ENCODE measurements at regions not wholly inside any gene's neighbourhood (a gene's known extent, or its start where the extent isn't known, plus 50 kb on each side); places are given as distances from the start of the nearest gene placed in this dataset.
A peak's percentile ranks its signal among the peaks of the same experiment; 100 is the strongest.
"Not testable (repeated sequence)": the region's sequence is repeated elsewhere in the genome, so short reads cannot be mapped to it uniquely, and the experiment has no call there.

- no peak for DNase-seq
- Histone ChIP-seq H3K27me3 (ENCODE audit: control insufficient read depth, insufficient read depth, low read length) (no peaks in the 10 kb centered on the region), H3K4me3 (ENCODE audit: insufficient read depth, low read depth, low read length) (no peak overlapping the region), H3K36me3 (replicated peaks; ENCODE audit: control insufficient read depth, insufficient read depth, low read length) (no peaks in the 10 kb centered on the region)
These were observed 167.8 kb upstream of the SFSWAP start for GRCh38 chr12:131543040-131543439.

DNA sequence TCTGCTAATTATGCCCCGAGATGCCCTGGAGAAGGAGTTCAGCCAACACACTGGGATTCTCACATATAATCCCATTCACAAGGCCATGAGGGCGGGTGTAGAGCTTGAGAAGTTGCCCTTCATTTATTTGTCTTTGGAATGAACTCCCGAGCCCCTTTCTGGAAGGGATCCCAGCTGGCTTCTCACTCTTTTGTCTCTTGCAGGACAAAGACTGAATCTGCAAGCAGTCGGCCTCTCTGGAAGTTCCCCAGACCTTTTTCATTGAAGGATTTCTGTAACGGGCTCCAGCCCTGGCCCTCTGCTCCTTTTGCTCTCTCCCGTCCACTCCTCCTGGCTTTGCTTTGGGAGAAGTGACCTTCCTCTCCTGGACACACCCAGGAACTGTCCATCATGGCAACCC, 163.3 kb upstream of the SFSWAP start:
- Histone ChIP-seq H3K4me3 (ENCODE audit: insufficient read depth, low read depth, low read length) (no peak overlapping the region), H3K36me3 (replicated peaks; ENCODE audit: control insufficient read depth, insufficient read depth, low read length) (no peaks in the 10 kb centered on the region), H3K27me3 (ENCODE audit: control insufficient read depth, insufficient read depth, low read length) (no peaks in the 10 kb centered on the region)
- no peak for DNase-seq

DNA sequence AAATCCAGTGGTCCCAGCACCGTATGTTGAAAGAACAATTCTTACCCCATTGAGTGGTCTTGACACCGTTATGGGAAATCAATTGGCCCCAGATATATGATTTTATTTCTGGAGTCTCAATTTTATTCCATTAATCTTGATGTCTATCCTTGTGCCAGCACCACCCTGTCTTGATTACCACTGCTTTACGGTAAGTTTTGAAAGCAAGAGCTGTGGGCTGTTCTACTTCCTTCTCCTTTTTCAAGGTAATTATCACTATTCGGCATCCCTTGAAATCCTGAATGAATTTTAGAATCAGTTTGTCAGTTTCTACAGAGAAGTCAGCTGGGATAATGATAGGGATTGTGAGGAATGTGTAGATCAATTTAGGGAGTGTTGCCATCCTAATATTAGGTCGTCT, 160.8 kb upstream of the SFSWAP start:
- DNase-seq = no peak
- Histone ChIP-seq H3K4me3 (ENCODE audit: insufficient read depth, low read depth, low read length) (no peak overlapping the region), H3K36me3 (replicated peaks; ENCODE audit: control insufficient read depth, insufficient read depth, low read length) (no peaks in the 10 kb centered on the region), H3K27me3 (ENCODE audit: control insufficient read depth, insufficient read depth, low read length) (no peaks in the 10 kb centered on the region)

- H3K4me3 ChIP-seq (ENCODE audit: insufficient read depth, low read depth, low read length) = no peak overlapping the region
- no peak for DNase-seq
- no peaks in the 10 kb centered on the region for H3K27me3 ChIP-seq (ENCODE audit: control insufficient read depth, insufficient read depth, low read length)
- H3K36me3 ChIP-seq (replicated peaks; ENCODE audit: control insufficient read depth, insufficient read depth, low read length) = no peaks in the 10 kb centered on the region
These were observed 159.0 kb upstream of the SFSWAP start for GRCh38 chr12:131551675-131552491.

DNA sequence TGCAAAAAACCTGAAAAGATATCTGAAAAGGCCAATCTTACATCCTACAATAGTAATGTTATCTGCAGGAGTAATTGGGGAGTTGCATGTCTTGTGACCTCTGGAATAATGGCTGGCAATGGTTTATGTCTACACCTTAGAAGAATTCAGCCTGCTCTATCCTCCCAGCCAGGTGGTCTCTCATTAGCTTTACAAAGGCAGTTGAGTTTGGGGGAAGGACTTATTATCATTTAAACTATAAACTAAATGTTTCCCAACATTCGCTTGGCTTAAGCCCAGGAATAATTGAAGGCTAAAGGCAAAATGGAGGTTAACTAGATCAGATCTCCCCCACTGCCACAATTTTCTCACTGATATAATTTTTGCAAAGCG, 158.4 kb upstream of the SFSWAP start:
- Histone ChIP-seq H3K36me3 (replicated peaks; ENCODE audit: control insufficient read depth, insufficient read depth, low read length) (no peaks in the 10 kb centered on the region), H3K4me3 (ENCODE audit: insufficient read depth, low read depth, low read length) (no peak overlapping the region), H3K27me3 (ENCODE audit: control insufficient read depth, insufficient read depth, low read length) (no peaks in the 10 kb centered on the region)
- no peak for DNase-seq

DNA sequence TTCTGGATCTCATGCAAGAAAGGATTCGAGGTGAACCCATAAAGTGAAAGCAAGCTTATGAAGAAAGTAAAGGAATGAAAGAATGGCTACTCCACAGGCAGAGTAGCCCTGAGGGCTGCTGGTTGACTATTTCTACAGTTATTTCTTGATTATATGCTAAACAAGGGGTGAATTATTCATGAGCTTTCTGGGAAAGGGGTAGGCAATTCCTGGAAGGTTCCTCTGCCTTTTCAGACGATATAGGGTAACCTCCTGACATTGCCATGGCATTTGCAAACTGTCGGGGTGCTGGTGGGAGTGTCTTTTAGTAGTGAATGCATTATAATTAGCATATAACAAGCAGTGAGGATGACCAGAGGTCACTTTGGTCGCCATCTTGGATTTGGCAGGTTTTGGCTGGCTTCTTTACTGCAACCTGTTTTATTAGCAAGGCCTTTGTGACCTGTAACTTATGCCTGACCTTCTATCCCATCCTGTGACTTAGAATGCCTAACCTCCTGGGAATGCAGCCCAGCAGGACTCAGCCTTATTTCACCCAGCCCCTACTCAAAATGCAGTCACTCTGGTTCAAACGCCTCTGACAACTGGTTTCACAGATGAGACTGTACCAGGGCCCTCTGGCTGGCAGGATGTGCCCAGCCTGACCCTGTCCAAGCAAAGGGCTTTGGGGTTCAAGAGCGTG, 157.7 kb upstream of the SFSWAP start:
- no peaks in the 10 kb centered on the region for H3K27me3 ChIP-seq (ENCODE audit: control insufficient read depth, insufficient read depth, low read length)
- H3K36me3 ChIP-seq (replicated peaks; ENCODE audit: control insufficient read depth, insufficient read depth, low read length) = no peaks in the 10 kb centered on the region
- no peak overlapping the region for H3K4me3 ChIP-seq (ENCODE audit: insufficient read depth, low read depth, low read length)
- no peak for DNase-seq

DNA sequence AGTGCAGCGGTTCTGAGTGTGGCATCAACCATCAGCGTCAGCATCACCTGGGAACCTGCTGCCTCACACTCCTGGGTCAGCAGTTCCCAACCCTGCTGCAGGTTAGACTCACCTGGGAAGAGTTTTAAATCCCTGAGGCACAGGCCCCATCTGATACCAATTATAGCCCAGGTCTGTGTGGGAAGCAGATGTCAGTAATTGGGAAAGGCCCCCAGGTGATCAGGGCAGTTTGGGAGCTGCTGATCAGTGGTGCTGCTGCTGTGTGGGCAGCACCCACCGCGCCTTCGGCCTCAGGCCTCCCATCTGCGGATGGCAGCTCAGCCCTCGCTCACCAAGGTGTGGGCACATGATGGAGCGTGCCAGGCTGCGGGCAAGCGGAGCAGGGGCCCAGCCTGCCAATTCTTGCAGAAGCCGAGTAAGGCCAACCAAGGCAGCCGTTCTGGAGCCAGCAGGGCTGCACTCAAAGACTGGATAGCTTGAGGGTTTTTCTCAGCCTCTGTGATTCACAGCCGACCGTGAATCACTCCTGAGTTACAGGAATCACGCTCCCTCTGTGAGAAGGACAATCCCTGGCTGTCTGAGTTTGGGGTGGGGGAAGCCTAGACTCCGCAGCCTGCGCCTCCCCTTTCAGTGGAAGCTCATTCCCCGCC, 155.6 kb upstream of the SFSWAP start:
- H3K27me3 ChIP-seq (ENCODE audit: control insufficient read depth, insufficient read depth, low read length) = no peaks in the 10 kb centered on the region
- no peaks in the 10 kb centered on the region for H3K36me3 ChIP-seq (replicated peaks; ENCODE audit: control insufficient read depth, insufficient read depth, low read length)
- DNase-seq = no peak
- no peak overlapping the region for H3K4me3 ChIP-seq (ENCODE audit: insufficient read depth, low read depth, low read length)

- Histone ChIP-seq H3K4me3 (ENCODE audit: insufficient read depth, low read depth, low read length) (no peak overlapping the region), H3K27me3 (ENCODE audit: control insufficient read depth, insufficient read depth, low read length) (no peaks in the 10 kb centered on the region), H3K36me3 (replicated peaks; ENCODE audit: control insufficient read depth, insufficient read depth, low read length) (no peaks in the 10 kb centered on the region)
- no peak for DNase-seq
These were observed 155.0 kb upstream of the SFSWAP start for GRCh38 chr12:131555866-131556265.

- no peak for DNase-seq
- no peaks in the 10 kb centered on the region for H3K27me3 ChIP-seq (ENCODE audit: control insufficient read depth, insufficient read depth, low read length)
- H3K36me3 ChIP-seq (replicated peaks; ENCODE audit: control insufficient read depth, insufficient read depth, low read length) = no peaks in the 10 kb centered on the region
- no peak overlapping the region for H3K4me3 ChIP-seq (ENCODE audit: insufficient read depth, low read depth, low read length)
These were observed 153.7 kb upstream of the SFSWAP start for GRCh38 chr12:131557078-131557709.

DNA sequence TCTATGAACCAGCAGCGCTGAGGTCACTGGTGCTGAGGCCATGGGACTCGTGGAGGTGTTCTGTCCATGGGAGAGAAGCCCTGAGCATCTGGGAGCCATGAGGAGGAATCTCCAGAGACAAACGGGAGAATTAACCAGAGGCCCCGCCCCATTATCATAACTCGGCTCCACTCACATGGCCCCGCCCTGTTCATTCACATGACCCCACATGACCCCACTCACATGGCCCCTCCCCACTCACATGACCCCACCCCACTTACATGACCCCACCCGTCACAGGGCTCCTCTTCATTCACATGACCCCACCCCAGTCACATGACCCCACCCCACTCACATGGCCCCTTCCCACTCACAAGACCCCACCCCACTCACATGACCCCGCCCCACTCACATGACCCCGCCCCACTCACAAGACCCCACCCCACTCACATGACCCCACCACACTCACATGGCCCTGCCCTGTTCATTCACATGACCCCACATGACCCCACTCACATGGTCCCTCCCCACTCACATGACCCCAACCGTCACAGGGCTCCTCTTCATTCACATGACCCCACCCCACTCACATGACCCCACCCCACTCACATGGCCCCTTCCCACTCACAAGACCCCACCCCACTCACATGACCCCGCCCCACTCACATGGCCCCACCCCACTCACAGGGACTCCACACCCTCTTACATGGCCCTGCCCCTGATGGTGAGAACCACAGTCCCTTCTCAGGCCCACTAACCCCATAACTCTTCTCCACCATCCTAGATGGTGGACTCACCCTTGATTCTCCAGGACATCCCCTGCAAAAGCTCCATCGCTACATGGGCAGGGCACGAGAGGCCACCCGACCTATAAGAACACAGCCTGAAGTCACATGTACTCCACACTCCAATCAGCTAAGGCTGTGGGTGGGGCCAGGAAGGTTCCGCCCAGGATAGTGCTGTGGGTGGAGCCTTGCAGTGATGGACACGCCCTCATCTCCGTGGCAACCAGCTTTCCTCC, 151.1 kb upstream of the SFSWAP start:
- Histone ChIP-seq H3K4me3 (ENCODE audit: insufficient read depth, low read depth, low read length) (no peak overlapping the region), H3K27me3 (ENCODE audit: control insufficient read depth, insufficient read depth, low read length) (no peaks in the 10 kb centered on the region), H3K36me3 (replicated peaks; ENCODE audit: control insufficient read depth, insufficient read depth, low read length) (no peaks in the 10 kb centered on the region)
- peak; percentile 69 for DNase-seq

DNA sequence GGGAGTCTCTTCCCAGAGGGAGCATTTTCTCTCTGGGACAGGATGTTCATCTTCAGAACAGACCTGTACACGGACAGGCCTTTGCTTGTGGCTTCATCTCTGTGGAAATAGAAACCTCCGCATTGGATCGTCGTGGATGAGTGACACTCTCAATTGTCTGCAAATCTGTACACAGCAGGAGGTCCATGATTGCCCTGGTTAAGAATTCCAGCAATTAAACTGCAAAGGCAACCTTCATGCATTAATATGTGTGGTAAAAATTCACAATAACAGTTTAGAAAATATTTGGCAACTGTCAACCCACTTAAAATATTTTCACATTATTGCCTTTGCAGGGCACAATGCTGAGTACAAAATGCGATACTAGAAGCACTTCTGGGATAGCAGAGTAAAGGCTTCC, 149.8 kb upstream of the SFSWAP start:
- Histone ChIP-seq H3K36me3 (replicated peaks; ENCODE audit: control insufficient read depth, insufficient read depth, low read length) (no peaks in the 10 kb centered on the region), H3K4me3 (ENCODE audit: insufficient read depth, low read depth, low read length) (no peak overlapping the region), H3K27me3 (ENCODE audit: control insufficient read depth, insufficient read depth, low read length) (no peaks in the 10 kb centered on the region)
- no peak for DNase-seq

DNA sequence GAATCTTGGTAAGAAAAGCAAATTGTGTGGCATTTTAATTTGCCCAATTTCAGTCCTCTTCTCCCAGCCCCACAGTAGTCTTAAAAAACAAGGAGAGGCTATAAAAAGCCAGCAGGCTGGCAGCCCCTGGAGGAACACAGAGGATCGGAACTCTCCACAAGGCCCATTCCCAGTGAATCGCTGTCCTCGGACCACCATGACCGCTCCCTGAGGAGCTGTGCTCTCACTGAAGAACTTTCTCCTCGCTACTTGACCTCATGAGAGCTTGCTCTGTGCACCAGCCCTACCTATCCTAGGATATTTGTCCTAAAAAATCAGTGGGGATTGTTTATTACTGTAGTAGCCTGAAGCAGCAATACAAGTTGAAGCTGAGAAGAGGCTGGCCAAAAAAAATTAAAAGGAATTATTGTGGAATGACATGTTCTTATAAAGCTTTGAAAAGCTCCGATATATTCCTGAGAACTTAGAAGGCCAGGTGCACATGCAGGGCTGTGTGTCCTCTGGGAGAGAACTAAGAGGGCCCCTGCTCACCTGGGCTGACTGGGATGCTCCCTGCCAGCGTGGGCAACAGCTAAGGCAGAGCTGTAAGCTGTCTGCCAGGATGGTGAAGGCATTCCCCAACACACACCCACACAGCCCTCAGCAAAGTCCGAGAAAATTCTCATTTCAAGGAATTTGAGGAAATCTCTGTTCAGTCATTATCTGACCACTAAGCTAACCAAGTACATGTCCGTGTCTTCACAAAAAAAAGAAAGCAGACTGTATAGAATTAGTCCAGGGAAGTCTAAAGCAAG, 148.8 kb upstream of the SFSWAP start:
- H3K36me3 ChIP-seq (replicated peaks; ENCODE audit: control insufficient read depth, insufficient read depth, low read length) = no peaks in the 10 kb centered on the region
- no peaks in the 10 kb centered on the region for H3K27me3 ChIP-seq (ENCODE audit: control insufficient read depth, insufficient read depth, low read length)
- H3K4me3 ChIP-seq (ENCODE audit: insufficient read depth, low read depth, low read length) = no peak overlapping the region
- no peak for DNase-seq

GRCh38 chr12:131564138-131564727, 146.7 kb upstream of the SFSWAP start:
- DNase-seq = peak; percentile 79
- H3K36me3 ChIP-seq (replicated peaks; ENCODE audit: control insufficient read depth, insufficient read depth, low read length); H3K4me3 ChIP-seq (ENCODE audit: insufficient read depth, low read depth, low read length); H3K27me3 ChIP-seq (ENCODE audit: control insufficient read depth, insufficient read depth, low read length): not testable (repeated sequence)

Data from H7 (cell line).